Smooth muscle cell (in vitro differentiated cells): ENCODE measurements at regions not wholly inside any gene's neighbourhood (a gene's known extent, or its start where the extent isn't known, plus 50 kb on each side); places are given as distances from the start of the nearest gene placed in this dataset.

Experiments used
- DNase-seq: peaks from one replicate; lab custom pipeline; 2025; ENCODE audit not compliant: unreplicated experiment; lab: John Stamatoyannopoulos, UW
- H2AFZ ChIP-seq: fragments of 200-600 bp; sonication (generic); 2 replicates; pipeline ENCODE4 v1.6.0; 2016; ENCODE audit warnings: antibody characterized with exemption, low read depth, mild to moderate bottlenecking
- H3F3A ChIP-seq: fragments of 200-600 bp; sonication (generic); 2 replicates; pipeline ENCODE4 v1.6.0; 2017; ENCODE audit warnings: antibody characterized with exemption, low read depth
- H3K27ac ChIP-seq: fragments of 200-600 bp; sonication (generic); 2 replicates; pipeline ENCODE4 v1.5.1; 2016; ENCODE audit warnings: low read depth, mild to moderate bottlenecking
- H3K27me3 ChIP-seq: fragments of 200-600 bp; sonication (generic); 2 replicates; pipeline ENCODE4 v1.6.1; 2016; ENCODE audit warnings: low read depth, mild to moderate bottlenecking
- H3K36me3 ChIP-seq: fragments of 200-600 bp; sonication (generic); 2 replicates; pipeline ENCODE4 v1.5.1; 2016; ENCODE audit warnings: low read depth
- H3K4me1 ChIP-seq: fragments of 200-600 bp; sonication (generic); 2 replicates; pipeline ENCODE4 v1.5.1; 2016; ENCODE audit warnings: low read depth
- H3K4me2 ChIP-seq: fragments of 200-600 bp; sonication (generic); 2 replicates; pipeline ENCODE4 v1.6.0; 2016; ENCODE audit warnings: mild to moderate bottlenecking
- H3K4me3 ChIP-seq: fragments of 200-600 bp; sonication (generic); 2 replicates; pipeline ENCODE4 v1.5.1; 2016; ENCODE audit warnings: mild to moderate bottlenecking
- H3K79me2 ChIP-seq: fragments of 200-600 bp; sonication (generic); 2 replicates; pipeline ENCODE4 v1.6.0; 2016; ENCODE audit warnings: low read depth, mild to moderate bottlenecking
- H3K9ac ChIP-seq: fragments of 200-600 bp; sonication (generic); 2 replicates; pipeline ENCODE4 v1.6.0; 2016; ENCODE audit warnings: low read depth
- H3K9me3 ChIP-seq: fragments of 200-600 bp; sonication (generic); replicated peaks from 2 replicates; pipeline ENCODE4 v1.5.1; 2016; ENCODE audit warnings: low read depth
- H4K20me1 ChIP-seq: fragments of 200-600 bp; sonication (generic); 2 replicates; pipeline ENCODE4 v1.6.0; 2016; ENCODE audit warnings: low read depth
- WGBS: methylation state at CpG from one replicate; pipeline ENCODE4 v1.1.7; 2016; ENCODE audit warnings: low lambda C conversion rate; 5-methylcytosine and 5-hydroxymethylcytosine counted together
- TF ChIP-seq, protein P1 (sequence below): fragments of 200-600 bp; sonication (generic); IDR thresholded peaks from 2 replicates; pipeline ENCODE4 v1.5.1; 2017; ENCODE audit warnings: borderline replicate concordance, mild to moderate bottlenecking, antibody characterized with exemption; ENCODE audit not compliant: insufficient read depth, poor library complexity, severe bottlenecking

GRCh38 chr10:21413268-21413667 is 112.2 kb downstream of the SKIDA1 start:
- Histone ChIP-seq H4K20me1 (no peaks in the 10 kb centered on the region), H3K9ac (no peak overlapping the region), H3K4me3 (no peak overlapping the region), H3K9me3 (no peaks in the 10 kb centered on the region), H3K4me1 (no peaks in the 10 kb centered on the region), H3K27me3 (no peaks in the 10 kb centered on the region), H2AFZ (no peak overlapping the region), H3F3A (no peaks in the 10 kb centered on the region), H3K27ac (no peak overlapping the region), H3K79me2 (no peaks in the 10 kb centered on the region), H3K36me3 (no peaks in the 10 kb centered on the region), H3K4me2 (no peak overlapping the region)
- DNase-seq: no peak
- TF ChIP-seq, protein P1, sequence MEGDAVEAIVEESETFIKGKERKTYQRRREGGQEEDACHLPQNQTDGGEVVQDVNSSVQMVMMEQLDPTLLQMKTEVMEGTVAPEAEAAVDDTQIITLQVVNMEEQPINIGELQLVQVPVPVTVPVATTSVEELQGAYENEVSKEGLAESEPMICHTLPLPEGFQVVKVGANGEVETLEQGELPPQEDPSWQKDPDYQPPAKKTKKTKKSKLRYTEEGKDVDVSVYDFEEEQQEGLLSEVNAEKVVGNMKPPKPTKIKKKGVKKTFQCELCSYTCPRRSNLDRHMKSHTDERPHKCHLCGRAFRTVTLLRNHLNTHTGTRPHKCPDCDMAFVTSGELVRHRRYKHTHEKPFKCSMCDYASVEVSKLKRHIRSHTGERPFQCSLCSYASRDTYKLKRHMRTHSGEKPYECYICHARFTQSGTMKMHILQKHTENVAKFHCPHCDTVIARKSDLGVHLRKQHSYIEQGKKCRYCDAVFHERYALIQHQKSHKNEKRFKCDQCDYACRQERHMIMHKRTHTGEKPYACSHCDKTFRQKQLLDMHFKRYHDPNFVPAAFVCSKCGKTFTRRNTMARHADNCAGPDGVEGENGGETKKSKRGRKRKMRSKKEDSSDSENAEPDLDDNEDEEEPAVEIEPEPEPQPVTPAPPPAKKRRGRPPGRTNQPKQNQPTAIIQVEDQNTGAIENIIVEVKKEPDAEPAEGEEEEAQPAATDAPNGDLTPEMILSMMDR: no peak
- 57% methylated on average over 6 of the region's 6 CpGs for WGBS

- H3K36me3 ChIP-seq: no peaks in the 10 kb centered on the region
- H2AFZ ChIP-seq: peak overlapping the region; percentile 39
- H3K27me3 ChIP-seq: no peaks in the 10 kb centered on the region
- H3K9ac ChIP-seq: no peak overlapping the region
- WGBS: 47% methylated on average over 7 of the region's 7 CpGs
- no peak overlapping the region for H3K4me2 ChIP-seq
- no peaks in the 10 kb centered on the region for H3K4me1 ChIP-seq
- no peak for DNase-seq
- H4K20me1 ChIP-seq: no peaks in the 10 kb centered on the region
- no peaks in the 10 kb centered on the region for H3K9me3 ChIP-seq
- no peaks in the 10 kb centered on the region for H3F3A ChIP-seq
- H3K27ac ChIP-seq: peak overlapping the region; percentile 37
- no peak overlapping the region for H3K4me3 ChIP-seq
- TF ChIP-seq, protein P1: no peak
- H3K79me2 ChIP-seq: no peaks in the 10 kb centered on the region
Measured at GRCh38 chr10:21406595-21407193, 118.8 kb downstream of the SKIDA1 start.

DNA sequence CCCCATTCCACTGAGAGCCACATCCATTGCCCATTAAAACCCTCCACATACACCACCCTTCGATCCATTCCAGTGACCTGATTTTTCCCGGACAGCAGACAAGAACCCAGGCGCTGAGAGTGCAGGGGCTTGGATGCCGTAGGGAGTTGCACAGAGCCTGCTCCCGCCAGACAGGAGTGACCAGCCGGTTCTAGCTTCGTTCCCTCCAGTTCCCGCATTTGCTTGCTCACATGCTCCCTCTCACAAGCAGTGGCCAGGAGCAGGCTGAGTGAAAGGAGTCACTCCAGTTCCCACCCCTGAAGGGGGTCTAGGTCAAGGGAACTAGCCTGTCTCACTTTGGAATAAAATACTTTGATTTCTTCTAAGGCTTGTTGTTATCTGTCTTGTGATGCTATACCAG is 119.5 kb downstream of the SKIDA1 start:
- no peak overlapping the region for H3K9ac ChIP-seq
- no peaks in the 10 kb centered on the region for H3K4me1 ChIP-seq
- TF ChIP-seq, protein P1: no peak
- no peaks in the 10 kb centered on the region for H3K9me3 ChIP-seq
- no peaks in the 10 kb centered on the region for H3K27me3 ChIP-seq
- H3F3A ChIP-seq: no peaks in the 10 kb centered on the region
- no peaks in the 10 kb centered on the region for H3K79me2 ChIP-seq
- no peak overlapping the region for H3K27ac ChIP-seq
- H3K4me3 ChIP-seq: no peak overlapping the region
- no peak overlapping the region for H2AFZ ChIP-seq
- H3K36me3 ChIP-seq: no peaks in the 10 kb centered on the region
- no peak overlapping the region for H3K4me2 ChIP-seq
- H4K20me1 ChIP-seq: no peaks in the 10 kb centered on the region
- WGBS: 88% methylated on average over 8 of the region's 8 CpGs
- DNase-seq: no peak
